Suprapubic skin (tissue), 4 donors: ENCODE measurements at regions not wholly inside any gene's neighbourhood (a gene's known extent, or its start where the extent isn't known, plus 50 kb on each side); places are given as distances from the start of the nearest gene placed in this dataset.

Experiments
- DNase-seq, 2 donors: peaks; one replicate each; pipeline ENCODE4 v3.0.0-alpha.2; 2019; ENCODE audit warnings: low spot score in 2 of 2
- H3K27ac ChIP-seq: fragments of 200-600 bp; sonication (generic); one replicate; pipeline ENCODE4 v1.5.1; 2019
- H3K27me3 ChIP-seq: fragments of 200-600 bp; sonication (generic); one replicate; pipeline ENCODE4 v1.5.1; 2019
- H3K36me3 ChIP-seq: fragments of 200-600 bp; sonication (generic); one replicate; pipeline ENCODE4 v1.5.1; 2019
- H3K4me1 ChIP-seq: fragments of 200-600 bp; sonication (generic); one replicate; pipeline ENCODE4 v1.5.1; 2019
- H3K4me3 ChIP-seq: fragments of 200-600 bp; sonication (generic); one replicate; pipeline ENCODE4 v1.5.1; 2019; ENCODE audit warnings: mild to moderate bottlenecking
- H3K9me3 ChIP-seq: fragments of 200-600 bp; sonication (generic); one replicate; pipeline ENCODE4 v1.5.1; 2019
- CTCF ChIP-seq, 2 donors: fragments of 200-600 bp in 1 of 2; fragments of 450-650 bp in 1 of 2; sonication (generic) in 1 of 2; IDR thresholded peaks; one replicate each; pipeline ENCODE4 v1.5.1; 2016 to 2019; ENCODE audit warnings: antibody characterized with exemption in 2 of 2, mild to moderate bottlenecking in 1 of 2, moderate library complexity in 1 of 2
- EP300 ChIP-seq: sonication (generic); formaldehyde crosslinking; IDR thresholded peaks from one replicate; pipeline ENCODE4 v1.6.1; 2017; ENCODE audit warnings: antibody characterized with exemption
- POLR2A ChIP-seq, 2 donors: fragments of 450-650 bp; IDR thresholded peaks; one replicate each; pipeline ENCODE4 v1.6.1; 2017; ENCODE audit warnings: antibody characterized with exemption in 2 of 2, mild to moderate bottlenecking in 2 of 2, moderate library complexity in 2 of 2
- POLR2AphosphoS5 ChIP-seq, 3 donors: sonication (generic); formaldehyde crosslinking; IDR thresholded peaks; one replicate each; pipeline ENCODE4 v1.6.1; 2017; ENCODE audit warnings: antibody characterized with exemption in 3 of 3
- WGBS: methylation state at CpG from one replicate; pipeline ENCODE4 v1.1.5; 2018; 5-methylcytosine and 5-hydroxymethylcytosine counted together

GRCh38 chr11:28834877-28835276 is 726.7 kb downstream of the METTL15 start:
- no peak for TF ChIP-seq POLR2A (IDR thresholded peaks at IDR 0.05)
- TF ChIP-seq EP300 = no peak
- TF ChIP-seq POLR2AphosphoS5 (IDR thresholded peaks at IDR 0.05) = no peak
- TF ChIP-seq CTCF (IDR thresholded peaks at IDR 0.05) = no peak
- H3K27me3 ChIP-seq = no peaks in the 10 kb centered on the region
- WGBS = 50% methylated on average over 3 of the region's 3 CpGs
- no peaks in the 10 kb centered on the region for H3K9me3 ChIP-seq
- DNase-seq = no peak
- no peaks in the 10 kb centered on the region for H3K4me1 ChIP-seq
- H3K36me3 ChIP-seq = no peaks in the 10 kb centered on the region
- H3K27ac ChIP-seq = no peak overlapping the region
- H3K4me3 ChIP-seq = no peak overlapping the region

- TF ChIP-seq POLR2A (IDR thresholded peaks at IDR 0.05) = no peak
- TF ChIP-seq POLR2AphosphoS5 (IDR thresholded peaks at IDR 0.05) = no peak
- no peak for TF ChIP-seq CTCF (IDR thresholded peaks at IDR 0.05)
- TF ChIP-seq EP300 = no peak
- Histone ChIP-seq H3K4me3 (no peak overlapping the region), H3K4me1 (no peaks in the 10 kb centered on the region), H3K36me3 (no peaks in the 10 kb centered on the region), H3K27me3 (no peaks in the 10 kb centered on the region), H3K9me3 (no peaks in the 10 kb centered on the region), H3K27ac (no peak overlapping the region)
- DNase-seq = no peak
- WGBS = 65% methylated on average over 2 of the region's 2 CpGs
Measured at GRCh38 chr11:28833670-28834069, 725.5 kb downstream of the METTL15 start.

- Histone ChIP-seq H3K36me3 (no peaks in the 10 kb centered on the region), H3K9me3 (no peaks in the 10 kb centered on the region), H3K27ac (no peak overlapping the region), H3K27me3 (no peaks in the 10 kb centered on the region), H3K4me1 (no peaks in the 10 kb centered on the region), H3K4me3 (no peak overlapping the region)
- DNase-seq = no peak
- TF ChIP-seq POLR2A (IDR thresholded peaks at IDR 0.05) (no peak), POLR2AphosphoS5 (IDR thresholded peaks at IDR 0.05) (no peak), EP300 (no peak)
- WGBS = 55% methylated on average over 2 of the region's 2 CpGs
Measured at GRCh38 chr11:28833169-28833568, 725.0 kb downstream of the METTL15 start.

GRCh38 chr11:28826807-28827206 is 718.6 kb downstream of the METTL15 start:
- Histone ChIP-seq H3K27me3 (no peaks in the 10 kb centered on the region), H3K4me3 (no peak overlapping the region), H3K27ac (no peak overlapping the region), H3K9me3 (peaks cover 5% of the 10 kb centered on the region), H3K36me3 (no peaks in the 10 kb centered on the region), H3K4me1 (no peaks in the 10 kb centered on the region)
- TF ChIP-seq EP300 (no peak), POLR2A (IDR thresholded peaks at IDR 0.05) (no peak)
- no peak for DNase-seq
- 93% methylated on average over 1 of the region's 1 CpG for WGBS

- no peak overlapping the region for H3K4me3 ChIP-seq
- peaks cover under 1% of the 10 kb centered on the region for H3K9me3 ChIP-seq
- no peaks in the 10 kb centered on the region for H3K27me3 ChIP-seq
- 74% methylated on average over 4 of the region's 4 CpGs for WGBS
- no peak overlapping the region for H3K27ac ChIP-seq
- no peak for DNase-seq
- H3K4me1 ChIP-seq = no peaks in the 10 kb centered on the region
- TF ChIP-seq POLR2A (IDR thresholded peaks at IDR 0.05) (no peak), CTCF (IDR thresholded peaks at IDR 0.05) (no peak), POLR2AphosphoS5 (IDR thresholded peaks at IDR 0.05) (no peak), EP300 (no peak)
- no peaks in the 10 kb centered on the region for H3K36me3 ChIP-seq
Measured at GRCh38 chr11:28822576-28822975, 714.4 kb downstream of the METTL15 start.

- no peaks in the 10 kb centered on the region for H3K36me3 ChIP-seq
- no peaks in the 10 kb centered on the region for H3K27me3 ChIP-seq
- no peaks in the 10 kb centered on the region for H3K4me1 ChIP-seq
- no peaks in the 10 kb centered on the region for H3K9me3 ChIP-seq
- DNase-seq = no peak
- WGBS = 72% methylated on average over 2 of the region's 2 CpGs
- H3K27ac ChIP-seq = no peak overlapping the region
- no peak overlapping the region for H3K4me3 ChIP-seq
- TF ChIP-seq EP300 (no peak), CTCF (IDR thresholded peaks at IDR 0.05) (no peak), POLR2AphosphoS5 (IDR thresholded peaks at IDR 0.05) (no peak), POLR2A (IDR thresholded peaks at IDR 0.05) (no peak)
Measured at GRCh38 chr11:28820296-28820989, 712.3 kb downstream of the METTL15 start.
